GM12878 (cell line): ENCODE measurements at regions not wholly inside any gene's neighbourhood (a gene's known extent, or its start where the extent isn't known, plus 50 kb on each side); places are given as distances from the start of the nearest gene placed in this dataset.

Experiments used
- ATAC-seq: fragments of 200-7000 bp; cut with Tn5 transposase; 3 replicates; pipeline ENCODE4 v1.9.1; 2020; ENCODE audit warnings: mild to moderate bottlenecking, moderate library complexity
- BruUV-seq: library from RNA; stranded (reverse); fragments of 400-500 nt; replicated peaks from 2 replicates; lab custom pipeline; 2021; lab: Mats Ljungman, UMichigan
- CTCF ChIA-PET: fragments of 300-600 bp; sonication (Branson Sonifier 250); formaldehyde crosslinking; extraction: SDS; loops from one replicate; lab custom pipeline; 2021; ENCODE audit warnings: inconsistent platforms; lab: Yijun Ruan, JAX
- POLR2A ChIA-PET: fragments of 350-600 bp; formaldehyde crosslinking; extraction: SDS; loops from one replicate; lab custom pipeline; 2021; ENCODE audit warnings: inconsistent platforms; lab: Charles Lee
- RAD21 ChIA-PET: fragments of 300-600 bp; sonication (Branson Sonifier 250); formaldehyde crosslinking; loops from one replicate; lab custom pipeline; 2023; ENCODE audit warnings: antibody characterized with exemption; ENCODE audit not compliant: unreplicated experiment; lab: Charles Lee
- SMC1A ChIA-PET: fragments of 300-600 bp; sonication (Branson Sonifier 250); formaldehyde crosslinking; loops from one replicate; lab custom pipeline; 2023; ENCODE audit not compliant: unreplicated experiment, uncharacterized antibody; lab: Charles Lee
- DNase-seq: peaks from one replicate; pipeline ENCODE4 v3.0.0-alpha.2; 2011; ENCODE audit warnings: low read depth, low spot score
- FAIRE-seq: peaks from 3 replicates; lab custom pipeline; 2011; peaks lifted over from hg19 to GRCh38; lab: Jason Lieb, UNC
- H2AFZ ChIP-seq: 2 replicates; pipeline ENCODE4 v1.6.0; 2011; ENCODE audit warnings: low read depth, low read length, control low read depth; ENCODE audit not compliant: control insufficient read depth
- H3K27ac ChIP-seq: 2 replicates; pipeline ENCODE4 v1.5.1; 2011; ENCODE audit warnings: control low read depth; ENCODE audit not compliant: control insufficient read depth, insufficient read depth
- H3K27me3 ChIP-seq, 2 experiments: replicated peaks in 1 of 2; 2 replicates each; pipeline versions ENCODE4 v1.6.0 to v1.6.1; 2011; ENCODE audit warnings: low read length in 1 of 2; ENCODE audit not compliant: control insufficient read depth in 2 of 2, insufficient read depth in 2 of 2
- H3K36me3 ChIP-seq, 2 experiments: 2 replicates each; pipeline ENCODE4 v1.5.1; 2011; ENCODE audit warnings: low read length in 1 of 2; ENCODE audit not compliant: control insufficient read depth in 2 of 2, insufficient read depth in 2 of 2
- H3K4me1 ChIP-seq: 2 replicates; pipeline ENCODE4 v1.6.1; 2011; ENCODE audit warnings: mild to moderate bottlenecking, low read length, moderate library complexity, mixed read lengths; ENCODE audit not compliant: control insufficient read depth, insufficient read depth
- H3K4me2 ChIP-seq: 2 replicates; pipeline ENCODE4 v1.6.0; 2011; ENCODE audit warnings: control low read depth; ENCODE audit not compliant: control insufficient read depth, insufficient read depth
- H3K4me3 ChIP-seq: fragments of 200-600 bp; sonication (generic); 2 replicates; pipeline ENCODE4 v1.5.1; 2016
- H3K79me2 ChIP-seq: 2 replicates; pipeline ENCODE4 v1.6.0; 2011; ENCODE audit warnings: low read length; ENCODE audit not compliant: control insufficient read depth, insufficient read depth
- H3K9ac ChIP-seq: 2 replicates; pipeline ENCODE4 v1.8.0; 2011; ENCODE audit warnings: low read length, control low read depth, mixed read lengths; ENCODE audit not compliant: control insufficient read depth, insufficient read depth
- H3K9me3 ChIP-seq: replicated peaks from 3 replicates; pipeline ENCODE4 v1.5.1; 2011; ENCODE audit warnings: mild to moderate bottlenecking, low read length; ENCODE audit not compliant: control insufficient read depth, insufficient read depth
- H4K20me1 ChIP-seq: 2 replicates; pipeline ENCODE4 v1.6.0; 2011; ENCODE audit not compliant: control insufficient read depth, insufficient read depth
- CTCF ChIP-seq, 3 experiments: IDR thresholded peaks in 2 of 3; conservative IDR thresholded peaks in 1 of 3; 2 replicates each; pipeline ENCODE4 v1.5.1; 2011; ENCODE audit warnings: low read depth in 3 of 3, low read length in 3 of 3, mild to moderate bottlenecking in 3 of 3, control low read depth in 2 of 3, moderate library complexity in 2 of 3, inconsistent platforms in 1 of 3, mixed read lengths in 1 of 3; ENCODE audit not compliant: control insufficient read depth in 2 of 3, insufficient read depth in 1 of 3; ENCODE audit errors: extremely low read depth in 1 of 3
- EP300 ChIP-seq, 2 experiments: fragments of 150-350 bp in 1 of 2; IDR thresholded peaks; 2 replicates each; pipeline ENCODE4 v1.6.1; 2011 to 2012; ENCODE audit warnings: low read depth in 2 of 2, low read length in 2 of 2, borderline replicate concordance in 1 of 2, improper control_type of control experiment in 1 of 2, inconsistent platforms in 1 of 2; ENCODE audit not compliant: control insufficient read depth in 1 of 2
- FOS ChIP-seq: IDR thresholded peaks from 3 replicates; pipeline ENCODE4 v1.6.1; 2011; ENCODE audit warnings: borderline replicate concordance; ENCODE audit not compliant: insufficient read length; ENCODE audit errors: extremely low read depth
- MTA2 ChIP-seq: fragments of 450-650 bp; IDR thresholded peaks from 2 replicates; pipeline ENCODE4 v1.6.1; 2016; ENCODE audit warnings: low read depth, mild to moderate bottlenecking, moderate library complexity
- NBN ChIP-seq: fragments of 450-650 bp; IDR thresholded peaks from 2 replicates; pipeline ENCODE4 v1.6.1; 2016
- RELB ChIP-seq: fragments of 450-650 bp; IDR thresholded peaks from 2 replicates; pipeline ENCODE4 v1.6.1; 2017; ENCODE audit warnings: low read depth, mild to moderate bottlenecking, moderate library complexity
- RFX5 ChIP-seq: IDR thresholded peaks from 2 replicates; pipeline ENCODE4 v1.6.1; 2011; ENCODE audit warnings: low read depth, low read length, improper control_type of control experiment
- SMAD5 ChIP-seq: IDR thresholded peaks from 2 replicates; pipeline ENCODE4 v1.6.1; 2016; ENCODE audit warnings: antibody characterized with exemption, low read depth
- STAT1 ChIP-seq: fragments of 450-650 bp; conservative IDR thresholded peaks from 2 replicates; pipeline ENCODE4 v1.6.1; 2014; ENCODE audit warnings: antibody characterized with exemption, mild to moderate bottlenecking
- ZNF207 ChIP-seq: fragments of 450-650 bp; IDR thresholded peaks from 2 replicates; pipeline ENCODE4 v1.6.1; 2014; ENCODE audit warnings: antibody characterized with exemption, mild to moderate bottlenecking, borderline replicate concordance
- WGBS: methylation state at CpG from one replicate; pipeline ENCODE4 v1.1.6; 2016; ENCODE audit warnings: low lambda C conversion rate; ENCODE audit not compliant: insufficient replicate concordance, insufficient coverage; ENCODE audit errors: missing lambda C conversion rate; 5-methylcytosine and 5-hydroxymethylcytosine counted together
- in situ Hi-C: fragments of 300-500 bp; cut with MboI; formaldehyde crosslinking; loops from 9 replicates; pipeline ENCODE4 v1.14.3; 2018; ENCODE audit warnings: mixed read lengths
- intact Hi-C: fragments of 100-400 bp; cut with micrococcal nuclease; formaldehyde crosslinking; loops from one replicate; pipeline ENCODE4 v1.14.2; 2022; ENCODE audit not compliant: unreplicated experiment

DNA sequence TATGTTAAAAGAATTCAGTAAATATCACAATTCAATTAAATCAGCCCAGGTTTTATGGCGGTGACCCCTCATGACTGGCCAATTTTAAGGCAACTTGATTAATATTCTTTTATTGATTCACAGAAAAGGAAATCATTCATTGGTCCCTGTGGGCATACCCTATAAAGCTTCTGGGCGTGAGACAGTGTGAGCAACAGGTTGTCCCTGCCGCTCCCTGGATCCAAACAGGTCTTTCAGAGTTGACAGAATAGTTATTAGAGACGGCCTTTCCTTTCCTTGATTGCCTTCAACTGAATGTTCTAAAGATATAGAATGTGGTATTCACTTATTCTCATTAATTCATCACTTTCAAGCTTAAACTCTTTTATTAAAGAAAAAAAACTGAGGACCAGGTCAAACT is 433.9 kb downstream of the KCNJ2 start:
- RAD21 ChIA-PET, result no interaction called here
- H3K9me3 ChIP-seq, result no peaks in the 10 kb centered on the region
- TF ChIP-seq ZNF207 (no peak), RFX5 (no peak), RELB (no peak), CTCF (IDR thresholded peaks at IDR 0.05 in 2 of 3, conservative IDR thresholded peaks at IDR 0.05 in 1 of 3; ENCODE audit: control insufficient read depth in 2 of 3, extremely low read depth in 1 of 3, insufficient read depth in 1 of 3, low read depth in 3 of 3, low read length in 3 of 3) (no peak), STAT1 (no peak), SMAD5 (no peak), FOS (no peak), MTA2 (no peak), NBN (no peak), EP300 (IDR thresholded peaks at IDR 0.05; ENCODE audit: borderline replicate concordance in 1 of 2, control insufficient read depth in 1 of 2, low read depth in 2 of 2, low read length in 2 of 2) (no peak)
- TF ChIP-seq, all 136 proteins: peak for 0
- Histone ChIP-seq H2AFZ (no peak overlapping the region), H4K20me1 (no peaks in the 10 kb centered on the region), H3K36me3 (no peaks in the 10 kb centered on the region), H3K27ac (no peak overlapping the region), H3K79me2 (no peaks in the 10 kb centered on the region), H3K4me2 (no peak overlapping the region), H3K27me3 (no peaks in the 10 kb centered on the region), H3K4me1 (no peaks in the 10 kb centered on the region), H3K4me3 (no peak overlapping the region), H3K9ac (no peak overlapping the region)
- ChIA-PET CTCF (interaction anchor here (1.0 kb wide), 1 partner anchor 11 kb away, joined by 3 read pairs; no protein-coding TSS in a partner anchor), POLR2A (no interaction called here), SMC1A (no interaction called here)
- 1% methylated on average over 4 of the region's 4 CpGs for WGBS
- DNase-seq (no peak), ATAC-seq (no peak), FAIRE-seq (no peak)
- in situ Hi-C loops (no loop called here), intact Hi-C loops (no loop called here)
- BruUV-seq, result no TSS peak
